PC-3 (cell line): ENCODE measurements at regions not wholly inside any gene's neighbourhood (a gene's known extent, or its start where the extent isn't known, plus 50 kb on each side); places are given as distances from the start of the nearest gene placed in this dataset.

ENCODE experiments used
- EZH2 ChIP-seq: fragments of 300-600 bp; sonication (generic); IDR thresholded peaks from one replicate; pipeline ENCODE4 v1.6.1; 2017; ENCODE audit warnings: antibody characterized with exemption, mild to moderate bottlenecking, low read length; ENCODE audit not compliant: unreplicated experiment
- EZH2phosphoT487 ChIP-seq: fragments of 300-600 bp; sonication (generic); IDR thresholded peaks from 2 replicates; pipeline ENCODE4 v1.6.1; 2018; ENCODE audit warnings: mild to moderate bottlenecking, antibody characterized with exemption, low read length, borderline replicate concordance
- TF ChIP-seq, protein P1 (sequence below): fragments of 300-600 bp; sonication (generic); conservative IDR thresholded peaks from 2 replicates; pipeline ENCODE4 v1.5.1; 2017; ENCODE audit warnings: antibody characterized with exemption, low read depth, mild to moderate bottlenecking, low read length

DNA sequence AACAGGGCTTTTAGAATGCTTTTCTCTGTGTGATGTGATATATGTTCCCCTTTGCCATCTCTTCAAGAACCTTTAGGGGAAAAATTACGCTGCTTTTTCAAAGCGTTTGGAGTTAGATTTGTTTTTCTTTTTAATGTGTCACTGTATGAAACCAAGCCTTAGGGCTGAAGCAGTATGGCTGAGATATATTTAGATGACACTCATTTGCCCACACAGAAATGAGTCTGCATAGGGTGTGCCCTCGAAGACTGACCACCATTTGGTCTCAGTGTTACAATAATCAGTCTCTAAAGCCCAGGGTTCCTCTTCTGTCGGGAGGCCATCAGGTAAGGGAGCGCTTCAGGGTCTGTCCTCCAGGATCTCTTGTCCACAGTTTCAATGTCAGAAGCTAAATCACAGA, 213.0 kb upstream of the NCAM1 start:
- TF ChIP-seq EZH2phosphoT487 (no peak), EZH2 (no peak)
- TF ChIP-seq, protein P1, sequence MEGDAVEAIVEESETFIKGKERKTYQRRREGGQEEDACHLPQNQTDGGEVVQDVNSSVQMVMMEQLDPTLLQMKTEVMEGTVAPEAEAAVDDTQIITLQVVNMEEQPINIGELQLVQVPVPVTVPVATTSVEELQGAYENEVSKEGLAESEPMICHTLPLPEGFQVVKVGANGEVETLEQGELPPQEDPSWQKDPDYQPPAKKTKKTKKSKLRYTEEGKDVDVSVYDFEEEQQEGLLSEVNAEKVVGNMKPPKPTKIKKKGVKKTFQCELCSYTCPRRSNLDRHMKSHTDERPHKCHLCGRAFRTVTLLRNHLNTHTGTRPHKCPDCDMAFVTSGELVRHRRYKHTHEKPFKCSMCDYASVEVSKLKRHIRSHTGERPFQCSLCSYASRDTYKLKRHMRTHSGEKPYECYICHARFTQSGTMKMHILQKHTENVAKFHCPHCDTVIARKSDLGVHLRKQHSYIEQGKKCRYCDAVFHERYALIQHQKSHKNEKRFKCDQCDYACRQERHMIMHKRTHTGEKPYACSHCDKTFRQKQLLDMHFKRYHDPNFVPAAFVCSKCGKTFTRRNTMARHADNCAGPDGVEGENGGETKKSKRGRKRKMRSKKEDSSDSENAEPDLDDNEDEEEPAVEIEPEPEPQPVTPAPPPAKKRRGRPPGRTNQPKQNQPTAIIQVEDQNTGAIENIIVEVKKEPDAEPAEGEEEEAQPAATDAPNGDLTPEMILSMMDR = no peak
